Ovary (tissue), 3 donors: ENCODE measurements at regions not wholly inside any gene's neighbourhood (a gene's known extent, or its start where the extent isn't known, plus 50 kb on each side); places are given as distances from the start of the nearest gene placed in this dataset.

Experiments used
- CTCF ChIP-seq, 3 donors: fragments of 450-650 bp in 2 of 3; fragments of 200-600 bp in 1 of 3; IDR thresholded peaks; one replicate each; pipeline versions ENCODE4 v1.5.1 to v1.8.0; 2016 to 2022; ENCODE audit warnings: antibody characterized with exemption in 3 of 3, mild to moderate bottlenecking in 1 of 3
- EP300 ChIP-seq: sonication (generic); formaldehyde crosslinking; IDR thresholded peaks from one replicate; pipeline ENCODE4 v1.6.1; 2017; ENCODE audit warnings: antibody characterized with exemption
- donor health status: DM: no; HTN: no; CAD: no.

DNA sequence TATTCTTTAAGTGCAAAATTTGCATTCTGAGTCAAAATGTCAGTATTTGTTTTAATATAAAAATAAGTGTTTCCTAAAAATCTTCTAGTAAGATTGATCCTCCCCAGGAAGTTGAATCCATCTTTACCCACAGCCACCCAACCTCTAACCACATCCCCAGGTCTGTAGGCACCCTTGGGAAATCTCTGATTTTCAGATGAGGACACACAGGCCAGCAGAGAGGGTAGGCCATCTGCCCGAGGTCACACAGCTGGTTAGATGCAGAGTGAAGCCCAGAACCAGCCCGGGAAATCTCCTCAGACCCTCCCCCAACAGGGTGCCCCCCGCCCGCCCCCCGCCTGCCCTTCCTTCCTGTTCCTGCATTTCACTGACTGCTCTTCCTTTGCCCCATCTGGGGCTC is 277.5 kb downstream of the FBXW7 start:
- TF ChIP-seq CTCF (IDR thresholded peaks at IDR 0.05) (no peak), EP300 (no peak)
